MCF 10A (cell line): ENCODE measurements at regions not wholly inside any gene's neighbourhood (a gene's known extent, or its start where the extent isn't known, plus 50 kb on each side); places are given as distances from the start of the nearest gene placed in this dataset.

Experiments used
- BruUV-seq: library from RNA; stranded (reverse); fragments of 400-500 nt; replicated peaks from 2 replicates; lab custom pipeline; 2021; lab: Mats Ljungman, UMichigan
- CTCF ChIA-PET: fragments of 300-600 bp; sonication (Branson Sonifier 250); formaldehyde crosslinking; extraction: SDS; loops from one replicate; lab custom pipeline; 2021; ENCODE audit warnings: antibody characterized with exemption, inconsistent platforms; lab: Yijun Ruan, JAX
- POLR2A ChIA-PET: fragments of 300-600, 350-650 bp; sonication (Branson Sonifier 250); formaldehyde crosslinking; extraction: SDS; loops from one replicate; lab custom pipeline; 2020; ENCODE audit warnings: antibody characterized with exemption, inconsistent platforms; lab: Yijun Ruan, JAX
- DNase-seq: peaks from one replicate; pipeline ENCODE4 v3.0.0-alpha.2; 2018; ENCODE audit not compliant: unreplicated experiment
- H3K27ac Mint-ChIP-seq: one replicate; pipeline ENCODE4 v1.8.0; 2022; ENCODE audit warnings: mild to moderate bottlenecking, low read depth, mixed read lengths; ENCODE audit not compliant: unreplicated experiment
- H3K27me3 Mint-ChIP-seq: one replicate; pipeline ENCODE4 v1.8.0; 2022; ENCODE audit warnings: mixed read lengths; ENCODE audit not compliant: insufficient read depth, unreplicated experiment
- H3K36me3 Mint-ChIP-seq: one replicate; pipeline ENCODE4 v1.8.0; 2022; ENCODE audit warnings: mild to moderate bottlenecking, moderate library complexity, mixed read lengths; ENCODE audit not compliant: insufficient read depth, unreplicated experiment
- H3K4me1 Mint-ChIP-seq: one replicate; pipeline ENCODE4 v1.8.0; 2022; ENCODE audit warnings: mixed read lengths; ENCODE audit not compliant: insufficient read depth, unreplicated experiment
- H3K4me3 Mint-ChIP-seq: one replicate; pipeline ENCODE4 v1.8.0; 2022; ENCODE audit warnings: mild to moderate bottlenecking, moderate library complexity, mixed read lengths; ENCODE audit not compliant: unreplicated experiment
- H3K9me3 Mint-ChIP-seq: one replicate; pipeline ENCODE4 v1.8.0; 2022; ENCODE audit warnings: mixed read lengths; ENCODE audit not compliant: unreplicated experiment
- CTCF ChIP-seq: fragments of 200-600 bp; IDR thresholded peaks from one replicate; pipeline ENCODE4 v1.8.0; 2022; ENCODE audit warnings: antibody characterized with exemption, mild to moderate bottlenecking; ENCODE audit not compliant: unreplicated experiment
- intact Hi-C: fragments of 100-400 bp; cut with micrococcal nuclease; formaldehyde crosslinking; loops from 2 replicates; pipeline ENCODE4 v1.14.1; 2022

GRCh38 chr20:57959018-57959417 is 249.2 kb upstream of the PMEPA1 start:
- H3K27ac Mint-ChIP-seq = no peak overlapping the region
- no peaks in the 10 kb centered on the region for H3K36me3 Mint-ChIP-seq
- intact Hi-C loops = no loop called here
- H3K9me3 Mint-ChIP-seq = peaks cover 7% of the 10 kb centered on the region
- ChIA-PET CTCF (interaction anchor here (0.6 kb wide), 1 partner anchor 70 kb away, joined by 3 read pairs; no protein-coding TSS in a partner anchor), POLR2A (no interaction called here)
- no peak overlapping the region for H3K4me3 Mint-ChIP-seq
- DNase-seq = no peak
- no peaks in the 10 kb centered on the region for H3K4me1 Mint-ChIP-seq
- no TSS peak for BruUV-seq
- no peak for TF ChIP-seq CTCF
- H3K27me3 Mint-ChIP-seq = peaks cover 54% of the 10 kb centered on the region

- Mint-ChIP-seq H3K27me3 (peaks cover 54% of the 10 kb centered on the region), H3K36me3 (no peaks in the 10 kb centered on the region), H3K9me3 (peaks cover 7% of the 10 kb centered on the region), H3K4me3 (no peak overlapping the region), H3K27ac (no peak overlapping the region), H3K4me1 (no peaks in the 10 kb centered on the region)
- CTCF ChIA-PET = interaction anchor here (0.5 to 1.2 kb wide), 4 partner anchors 15 to 264 kb away, joined by 3 to 4 read pairs (median 3); no protein-coding TSS in a partner anchor
- BruUV-seq = no TSS peak
- POLR2A ChIA-PET = no interaction called here
- no peak for DNase-seq
- intact Hi-C loops = no loop called here
- no peak for TF ChIP-seq CTCF
Observed at GRCh38 chr20:57958050-57958420, 248.2 kb upstream of the PMEPA1 start.

- H3K4me3 Mint-ChIP-seq = no peak overlapping the region
Observed at GRCh38 chr20:57957411-57958049, 247.7 kb upstream of the PMEPA1 start.

GRCh38 chr20:57953638-57954037 is 243.8 kb upstream of the PMEPA1 start:
- intact Hi-C loops = no loop called here
- H3K27ac Mint-ChIP-seq = no peak overlapping the region
- no peaks in the 10 kb centered on the region for H3K36me3 Mint-ChIP-seq
- no peak overlapping the region for H3K4me3 Mint-ChIP-seq
- no peak for TF ChIP-seq CTCF
- ChIA-PET POLR2A (no interaction called here), CTCF (no interaction called here)
- H3K4me1 Mint-ChIP-seq = no peaks in the 10 kb centered on the region
- H3K27me3 Mint-ChIP-seq = peaks cover 38% of the 10 kb centered on the region
- BruUV-seq = no TSS peak
- H3K9me3 Mint-ChIP-seq = peaks cover 14% of the 10 kb centered on the region
- DNase-seq = no peak

More at GRCh38 chr20:57957411-57958049, 247.7 kb upstream of the PMEPA1 start:
- H3K27ac Mint-ChIP-seq = no peak overlapping the region
- no TSS peak for BruUV-seq
- POLR2A ChIA-PET = no interaction called here
- H3K27me3 Mint-ChIP-seq = peaks cover 54% of the 10 kb centered on the region
- intact Hi-C loops = no loop called here
- DNase-seq = no peak
- H3K4me1 Mint-ChIP-seq = no peaks in the 10 kb centered on the region
- CTCF ChIA-PET = interaction anchor here (0.5 to 1.2 kb wide), 5 partner anchors 14 to 444 kb away, joined by 3 to 4 read pairs (median 3); no protein-coding TSS in a partner anchor
- no peak for TF ChIP-seq CTCF
- peaks cover 7% of the 10 kb centered on the region for H3K9me3 Mint-ChIP-seq
- H3K36me3 Mint-ChIP-seq = no peaks in the 10 kb centered on the region
